Activated gamma-delta T cell treated with anti-CD3 and anti-CD28 coated beads, Interleukin-2, amount 50 U/mL, for 16 hours (primary cell): ENCODE measurements at regions not wholly inside any gene's neighbourhood (a gene's known extent, or its start where the extent isn't known, plus 50 kb on each side); places are given as distances from the start of the nearest gene placed in this dataset.
"Not testable (repeated sequence)": the region's sequence is repeated elsewhere in the genome, so short reads cannot be mapped to it uniquely, and the experiment has no call there.

Experiments used
- DNase-seq: peaks from one replicate; pipeline ENCODE4 v3.0.0-alpha.2; 2020; ENCODE audit warnings: low read depth

DNA sequence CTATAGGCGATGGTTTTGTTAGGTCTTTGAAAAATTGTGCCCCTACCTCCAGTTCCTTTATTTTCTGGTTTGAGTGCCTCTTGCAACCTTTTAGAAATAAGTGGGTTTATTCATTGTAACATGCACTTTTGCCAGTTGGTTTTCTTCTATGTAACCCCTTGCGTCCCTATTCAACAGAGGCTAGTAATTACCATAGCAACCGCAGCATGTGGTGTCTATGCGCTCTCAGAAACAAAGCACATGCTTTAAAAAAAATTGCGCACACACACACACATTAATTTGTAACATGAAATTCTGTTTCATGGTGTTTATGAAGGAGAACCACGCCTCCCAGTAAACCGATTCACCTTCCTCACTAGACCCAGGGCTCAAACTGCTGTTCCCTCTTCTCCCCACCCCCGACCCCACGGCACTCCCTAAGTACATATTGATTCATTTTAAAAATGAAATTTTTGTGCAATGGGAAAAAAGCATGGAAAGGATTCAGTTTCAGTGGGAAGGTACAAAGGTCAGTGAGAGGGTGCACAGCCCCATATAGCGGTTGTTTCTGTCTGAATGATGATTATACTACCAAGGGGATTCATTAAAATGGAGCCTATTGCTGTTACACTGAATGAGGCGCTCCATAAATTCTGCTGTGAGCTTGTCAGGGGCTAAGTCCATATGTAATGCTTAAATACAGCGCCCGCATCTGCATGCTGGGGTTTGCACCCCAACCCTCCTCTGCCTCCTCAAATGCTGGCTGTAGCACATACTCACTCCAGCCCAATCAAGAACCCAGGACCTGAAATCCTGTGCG lies 206.9 kb downstream of the ICOS start:
- DNase-seq = no peak

DNA sequence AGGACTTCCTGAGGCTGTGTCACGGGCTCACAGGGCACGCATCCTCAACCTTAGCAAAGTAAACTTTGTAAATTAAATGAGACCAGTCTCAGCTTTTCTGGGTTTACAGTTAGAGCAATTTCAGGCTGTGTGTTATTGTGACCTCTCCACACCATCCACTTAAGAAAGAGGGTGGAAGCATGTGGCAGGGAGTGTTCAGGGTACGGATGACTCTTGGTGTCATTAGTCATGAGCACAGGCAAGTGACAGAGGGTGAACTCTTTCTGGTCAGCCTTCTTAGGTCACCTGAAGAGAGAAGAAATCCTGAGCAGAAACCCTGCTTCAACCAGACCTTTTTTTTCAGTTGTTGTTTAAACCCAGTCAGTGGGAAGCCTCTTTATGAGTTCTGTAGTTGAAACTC lies 207.9 kb downstream of the ICOS start:
- no peak for DNase-seq

- DNase-seq = peak; percentile 66
Measured at GRCh38 chr2:204145263-204145751, 208.7 kb downstream of the ICOS start.

DNA sequence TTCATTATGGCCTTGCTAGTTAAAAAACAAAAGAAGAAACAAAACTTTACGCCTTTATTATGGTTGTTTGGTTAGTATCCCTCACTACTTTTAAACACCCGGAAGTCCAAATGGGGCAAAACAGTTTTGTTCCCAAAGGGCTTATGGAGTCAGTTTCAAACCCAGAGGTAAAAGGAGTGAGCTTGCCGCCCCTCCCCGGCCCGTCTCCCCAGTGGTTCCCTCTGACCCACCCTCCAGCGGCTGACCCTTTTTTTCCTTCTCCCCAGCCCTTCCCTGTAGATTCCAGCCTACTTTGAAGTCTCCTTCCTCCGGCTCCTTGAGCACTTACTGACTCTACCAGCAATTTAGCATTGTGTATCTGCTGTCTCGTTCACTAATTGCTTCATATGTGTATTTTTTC lies 209.2 kb downstream of the ICOS start:
- no peak for DNase-seq

- DNase-seq = not testable (repeated sequence)
Measured at GRCh38 chr2:204147040-204147439, 210.5 kb downstream of the ICOS start.

- DNase-seq = no peak
Measured at GRCh38 chr2:204150721-204151120, 214.2 kb downstream of the ICOS start.

DNA sequence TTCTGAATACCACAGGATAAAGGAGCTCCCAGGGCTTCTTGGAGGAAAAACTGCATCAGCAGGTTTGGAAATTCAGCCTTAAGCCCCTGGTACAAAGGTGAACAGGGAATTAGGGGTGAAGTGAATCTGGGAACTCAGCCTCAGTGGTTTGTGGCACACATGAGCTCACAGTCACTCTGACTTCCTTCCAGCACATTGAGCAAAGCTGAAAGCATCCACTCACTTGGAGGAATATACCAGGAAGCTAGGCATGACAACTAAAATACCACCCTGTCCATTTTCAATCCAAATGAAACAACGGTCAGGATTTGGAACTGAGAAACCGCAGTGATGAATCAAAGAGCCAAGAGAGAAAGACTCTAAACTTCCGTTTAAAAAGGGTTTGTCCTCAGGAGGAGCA lies 216.1 kb downstream of the ICOS start:
- no peak for DNase-seq

GRCh38 chr2:204154863-204155262 lies 218.3 kb downstream of the ICOS start:
- no peak for DNase-seq

DNA sequence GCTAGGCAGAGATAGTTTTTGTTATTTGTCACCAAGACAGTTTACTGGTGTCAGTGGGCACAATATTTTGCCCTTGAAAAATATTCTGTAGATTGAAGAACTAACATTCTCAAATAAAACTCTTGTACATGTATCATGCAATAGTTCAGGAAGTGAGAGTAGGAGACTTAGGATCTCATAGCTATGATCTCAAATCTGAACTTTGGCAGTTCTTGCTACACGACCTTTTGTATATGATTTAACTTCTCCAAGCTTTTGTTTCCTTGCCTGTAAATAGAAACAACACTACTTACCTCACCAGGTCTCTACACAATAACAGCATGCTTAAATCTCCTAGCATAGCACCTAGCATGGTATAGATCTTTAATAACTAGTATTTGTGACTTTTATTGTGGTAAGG lies 219.9 kb downstream of the ICOS start:
- no peak for DNase-seq

DNA sequence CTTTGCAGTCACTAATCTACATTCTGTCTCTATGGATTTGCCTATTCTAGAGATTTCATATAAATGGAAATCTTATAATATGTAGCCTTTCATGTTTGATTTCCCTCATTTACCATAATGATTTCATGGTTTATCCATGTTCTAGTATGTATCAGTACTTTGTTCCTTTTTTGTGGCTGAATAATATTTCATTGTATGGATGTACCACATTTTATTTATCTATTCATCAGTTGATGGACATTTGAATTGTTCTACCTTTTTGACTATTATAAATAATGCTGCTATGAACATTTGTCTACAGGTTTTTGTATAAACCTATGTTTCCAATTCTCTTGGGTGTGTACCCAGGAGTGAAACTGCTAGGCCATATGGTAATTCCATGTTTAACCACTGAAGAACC lies 221.1 kb downstream of the ICOS start:
- no peak for DNase-seq

DNA sequence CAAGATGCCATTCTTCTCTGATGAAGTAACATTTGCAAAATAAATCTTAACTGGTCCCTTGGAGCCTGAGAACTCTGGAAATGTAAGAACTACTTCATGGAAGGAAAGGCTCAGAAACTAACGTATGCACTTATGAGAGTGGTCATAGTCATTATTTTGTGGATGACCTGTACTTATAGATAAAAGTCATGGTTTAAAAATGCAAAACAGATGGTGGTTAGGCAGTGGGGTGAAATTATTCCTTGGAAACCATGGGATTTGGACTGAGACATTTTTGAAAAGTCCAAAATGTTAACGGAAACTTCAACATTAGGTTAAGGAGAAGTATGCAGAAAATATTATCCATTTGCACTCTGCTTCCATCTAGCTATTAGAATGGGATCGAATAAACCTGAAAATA lies 223.0 kb downstream of the ICOS start:
- no peak for DNase-seq

GRCh38 chr2:204160989-204161388 lies 224.4 kb downstream of the ICOS start:
- no peak for DNase-seq

- DNase-seq = no peak
Measured at GRCh38 chr2:204161886-204162285, 225.3 kb downstream of the ICOS start.

GRCh38 chr2:204166961-204167360 lies 230.4 kb downstream of the ICOS start:
- no peak for DNase-seq

- not testable (repeated sequence) for DNase-seq
Measured at GRCh38 chr2:204167670-204168069, 231.1 kb downstream of the ICOS start.

DNA sequence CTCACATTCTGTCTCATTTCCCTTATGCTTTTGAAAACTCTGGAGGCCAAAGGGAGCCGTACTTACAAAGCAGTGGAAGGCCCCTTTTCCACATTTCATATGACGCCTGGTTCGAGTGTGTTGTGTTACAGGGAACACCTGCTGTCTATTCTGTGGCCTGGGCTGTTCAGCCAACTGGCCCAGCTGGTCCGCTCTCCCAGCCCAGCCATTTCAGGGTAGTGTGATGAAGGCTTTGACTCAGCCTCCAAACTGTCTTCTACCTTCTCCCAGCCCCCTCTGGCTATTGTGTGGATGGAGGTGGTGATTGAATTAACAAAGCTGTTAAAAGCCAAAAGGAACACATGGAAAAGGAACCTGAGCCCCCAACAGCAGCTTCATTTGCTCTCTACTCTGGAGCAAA lies 233.8 kb downstream of the ICOS start:
- DNase-seq = no peak

- no peak for DNase-seq
Measured at GRCh38 chr2:204171432-204172144, 235.0 kb downstream of the ICOS start.

GRCh38 chr2:204172145-204172600 lies 235.6 kb downstream of the ICOS start:
- DNase-seq = no peak

DNA sequence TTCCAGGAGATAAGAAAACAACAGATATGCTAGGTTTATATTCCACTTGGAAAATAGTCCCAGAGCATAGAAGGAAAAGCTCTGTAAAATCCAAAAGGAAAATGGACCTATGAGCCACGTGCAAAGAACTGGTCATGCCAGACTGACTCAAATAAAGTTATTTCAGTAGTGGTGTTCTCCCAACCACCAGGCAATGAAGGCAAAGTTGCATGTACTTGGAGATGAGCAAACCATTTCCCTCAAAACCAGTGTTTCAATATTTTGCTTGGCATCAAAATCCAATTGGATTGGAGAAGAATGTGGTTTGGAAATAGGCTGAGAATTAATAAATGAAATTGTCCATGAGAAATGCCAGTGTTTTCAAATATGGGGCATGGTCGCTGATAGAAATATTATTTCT lies 237.5 kb downstream of the ICOS start:
- DNase-seq = no peak

- DNase-seq = no peak
Measured at GRCh38 chr2:204175552-204176271, 239.1 kb downstream of the ICOS start.

GRCh38 chr2:204176306-204176705 lies 239.7 kb downstream of the ICOS start:
- DNase-seq = no peak

- DNase-seq = no peak
Measured at GRCh38 chr2:204177251-204177976, 240.9 kb downstream of the ICOS start.
